AG20443 (cell line): ENCODE measurements at regions not wholly inside any gene's neighbourhood (a gene's known extent, or its start where the extent isn't known, plus 50 kb on each side); places are given as distances from the start of the nearest gene placed in this dataset.
A peak's percentile ranks its signal among the peaks of the same experiment; 100 is the strongest.

ENCODE experiments used
- DNase-seq: peaks from one replicate; pipeline ENCODE4 v3.0.0; 2012; ENCODE audit warnings: low spot score, mixed read lengths

GRCh38 chr2:8168022-8168717, 513.7 kb upstream of the ID2 start:
- DNase-seq: no peak

DNA sequence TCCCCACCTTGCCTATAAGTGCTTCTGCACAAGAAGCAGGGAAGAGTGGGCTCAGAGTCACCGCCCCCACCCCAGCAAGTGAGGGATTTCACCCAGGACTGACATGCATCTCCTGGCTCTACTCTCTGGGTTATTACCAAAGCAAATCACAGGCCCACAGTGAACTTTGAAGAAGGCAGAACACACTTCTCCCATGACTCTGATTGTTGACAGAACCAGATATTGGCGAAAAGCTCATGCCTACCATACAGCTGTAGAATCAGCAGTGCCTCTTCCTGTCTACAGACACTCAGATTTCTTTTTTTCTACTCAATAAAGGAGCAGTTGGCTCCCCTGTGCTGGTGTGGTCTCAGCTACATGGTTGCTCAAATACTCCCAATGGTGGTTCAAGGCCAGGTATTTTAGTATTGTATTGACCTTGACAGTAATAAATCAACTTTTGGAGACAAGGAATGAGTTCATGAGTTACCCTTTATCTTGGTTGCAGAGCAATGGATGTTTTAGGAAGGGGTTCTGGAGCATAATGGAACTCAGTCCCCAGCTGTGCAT, 512.9 kb upstream of the ID2 start:
- no peak for DNase-seq

DNA sequence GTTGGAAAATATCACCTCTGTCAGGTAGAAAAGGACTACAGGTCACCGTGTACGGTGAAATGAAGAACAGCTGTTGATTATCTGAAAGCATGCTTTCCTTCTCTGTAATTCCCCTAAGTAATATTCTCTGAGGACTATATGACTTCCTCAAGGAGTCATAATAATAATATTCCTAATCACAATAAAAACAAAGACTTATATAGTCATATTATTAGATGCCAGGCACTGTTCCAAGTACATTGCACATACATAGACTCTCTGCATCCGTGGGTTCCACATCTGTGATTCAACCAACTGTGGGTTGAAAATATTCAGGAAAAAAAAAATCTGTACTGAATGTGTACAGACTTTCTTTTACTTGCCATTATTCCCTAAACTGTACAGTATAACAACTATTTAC, 512.4 kb upstream of the ID2 start:
- peak; percentile 55 for DNase-seq

GRCh38 chr2:8170552-8171327, 511.1 kb upstream of the ID2 start:
- DNase-seq: no peak

DNA sequence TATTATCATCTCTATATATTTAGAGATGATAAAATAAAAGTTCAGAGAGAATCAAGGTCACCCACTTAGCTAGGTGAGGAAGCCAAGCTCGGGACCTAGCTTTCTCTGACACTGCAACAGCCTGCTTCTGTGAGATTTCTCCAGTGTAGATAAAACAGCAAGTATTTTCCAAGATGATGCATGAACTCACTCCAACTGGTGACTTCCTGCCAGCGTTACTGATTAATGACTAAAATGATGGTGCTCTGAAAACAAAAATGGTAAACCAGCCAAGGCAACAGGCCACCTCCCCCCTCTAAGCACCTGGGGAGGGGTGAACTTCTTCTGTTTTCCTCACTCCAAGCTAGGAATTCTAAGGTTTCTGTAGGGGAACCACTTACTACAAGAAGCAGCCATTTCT, 510.2 kb upstream of the ID2 start:
- DNase-seq: no peak

DNA sequence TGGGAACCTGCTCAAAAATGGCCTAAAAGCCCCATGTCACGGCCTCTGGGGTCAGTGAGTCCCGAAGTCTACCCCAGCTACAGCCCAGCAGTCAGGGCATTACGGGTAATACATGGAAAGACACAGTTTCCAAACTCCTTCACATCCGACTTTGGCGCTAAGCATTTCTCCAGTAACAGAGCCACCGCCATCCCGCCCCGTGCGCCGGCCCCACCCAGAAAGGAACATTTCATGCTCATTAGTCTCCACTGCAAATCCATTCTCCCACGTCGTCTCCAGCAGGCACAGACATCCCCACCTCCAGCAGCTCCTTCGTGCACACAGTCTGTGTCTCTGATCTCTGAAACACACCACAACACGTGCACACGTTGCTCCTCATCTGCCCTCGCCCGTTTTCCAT, 509.2 kb upstream of the ID2 start:
- DNase-seq: no peak

- no peak for DNase-seq
Measured at GRCh38 chr2:8174641-8175257, 507.1 kb upstream of the ID2 start.

- DNase-seq: no peak
Measured at GRCh38 chr2:8176887-8177286, 505.0 kb upstream of the ID2 start.

- DNase-seq: no peak
Measured at GRCh38 chr2:8177566-8177965, 504.3 kb upstream of the ID2 start.

DNA sequence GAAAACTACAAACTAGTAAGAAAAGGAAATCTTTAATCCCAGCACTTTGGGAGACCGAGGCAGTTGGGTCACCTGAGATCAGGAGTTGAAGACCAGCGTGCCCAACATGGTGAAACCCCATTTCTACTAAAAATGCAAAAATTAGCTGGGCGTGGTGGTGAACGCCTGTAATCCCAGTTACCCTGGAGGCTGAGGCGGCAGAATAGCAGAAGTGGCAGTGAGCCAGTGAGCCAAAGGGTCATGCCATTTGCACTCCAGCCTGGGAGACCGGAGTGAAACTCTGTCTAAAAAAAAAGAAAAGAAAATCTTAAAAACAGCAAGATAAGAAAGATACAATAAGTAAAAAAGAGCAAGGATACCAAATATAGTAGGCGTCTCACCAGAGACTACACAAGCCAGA, 502.9 kb upstream of the ID2 start:
- DNase-seq: no peak

GRCh38 chr2:8189316-8189715, 492.5 kb upstream of the ID2 start:
- DNase-seq: no peak

DNA sequence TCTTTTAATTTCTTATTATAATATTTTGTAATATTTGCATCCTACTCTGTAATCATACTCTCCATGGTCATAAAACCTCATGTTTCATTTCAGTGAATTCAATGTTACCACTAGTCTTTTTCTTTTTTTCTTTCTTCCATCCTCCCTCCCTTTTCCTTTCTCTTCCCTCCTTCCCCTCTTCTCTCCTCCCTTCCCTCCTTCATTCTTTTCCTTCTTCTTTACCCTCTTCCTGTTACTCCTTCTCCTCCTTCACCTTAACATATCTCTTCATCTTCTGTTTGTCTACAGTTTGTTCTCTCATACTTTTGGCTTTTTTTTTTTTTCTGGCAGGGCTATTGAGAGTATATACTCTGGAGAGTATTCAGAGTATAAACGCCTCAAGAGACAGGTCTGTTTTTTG, 491.6 kb upstream of the ID2 start:
- DNase-seq: no peak

DNA sequence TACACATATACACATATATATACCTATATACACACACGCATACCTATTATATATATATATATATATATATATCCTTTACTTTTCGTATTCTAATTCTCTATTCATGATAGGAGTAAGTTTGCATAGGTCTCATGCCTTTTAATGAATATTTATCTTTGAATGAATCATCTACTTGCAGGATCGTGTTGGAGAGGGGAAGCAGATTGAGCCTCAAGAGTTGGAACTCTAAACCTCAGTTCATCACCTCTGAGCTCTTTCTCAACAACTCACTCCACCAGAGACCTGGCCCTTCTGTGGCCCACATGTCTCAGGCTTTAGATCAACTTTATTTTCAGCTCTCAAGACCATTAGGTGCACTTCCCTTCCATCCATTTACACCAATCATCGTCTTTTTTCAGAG, 490.4 kb upstream of the ID2 start:
- no peak for DNase-seq

- DNase-seq: peak; percentile 45
Measured at GRCh38 chr2:8193146-8193545, 488.7 kb upstream of the ID2 start.

- no peak for DNase-seq
Measured at GRCh38 chr2:8193686-8194615, 487.9 kb upstream of the ID2 start.

DNA sequence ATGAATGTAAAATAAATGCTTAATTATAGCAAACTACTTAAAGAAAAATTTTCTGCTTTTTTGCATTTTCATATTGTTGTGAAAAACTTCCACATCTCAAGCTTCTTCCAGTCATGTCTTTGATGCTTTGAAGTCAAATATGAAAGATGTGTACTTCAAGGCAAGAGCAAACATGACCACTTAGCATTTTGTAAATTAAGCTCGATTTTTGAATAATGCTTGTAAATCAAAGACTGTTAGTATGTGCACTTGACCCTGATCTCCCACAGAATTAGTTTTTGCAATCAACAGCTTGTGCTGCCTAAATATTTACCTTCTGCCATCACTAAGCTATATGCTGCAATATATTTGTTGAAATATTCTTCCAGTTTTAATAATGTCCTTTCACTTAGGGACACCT, 486.1 kb upstream of the ID2 start:
- no peak for DNase-seq

DNA sequence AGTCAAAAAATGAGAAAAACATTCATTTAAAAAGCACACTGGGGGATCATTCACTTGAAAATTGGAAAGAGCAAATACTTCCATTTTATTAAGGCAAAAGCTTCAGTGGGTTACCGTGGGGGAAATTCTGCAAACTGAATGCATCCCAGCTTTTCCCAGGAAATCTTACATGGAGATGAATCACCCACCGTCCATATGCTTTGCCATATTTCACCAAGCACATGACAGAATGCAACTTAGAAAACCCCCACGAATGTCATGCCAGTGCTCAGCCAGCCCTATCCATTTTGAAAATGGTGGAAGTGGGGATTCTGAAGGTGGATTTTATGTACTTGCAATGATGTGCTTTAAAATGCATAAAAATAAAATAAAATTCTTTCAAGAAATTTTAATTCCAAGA, 485.5 kb upstream of the ID2 start:
- no peak for DNase-seq

DNA sequence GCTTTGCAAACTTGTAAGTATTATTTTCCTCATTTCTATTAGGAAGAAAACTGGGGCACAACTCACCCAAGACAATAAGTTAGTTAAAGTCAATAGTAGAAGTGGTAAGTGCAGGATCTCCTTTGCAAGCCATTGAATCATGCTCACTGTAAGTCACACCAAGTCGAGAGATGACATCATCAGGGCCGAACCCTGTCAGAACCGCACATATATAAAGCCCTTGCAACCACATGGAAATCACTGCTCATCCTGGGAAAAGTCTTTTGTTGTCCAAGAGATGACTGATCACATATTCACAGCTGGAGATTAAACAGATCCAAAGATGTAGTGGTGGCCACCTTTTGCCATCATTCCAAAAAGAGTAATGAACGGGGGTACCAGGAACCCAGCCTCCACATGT, 484.8 kb upstream of the ID2 start:
- DNase-seq: peak; percentile 38

DNA sequence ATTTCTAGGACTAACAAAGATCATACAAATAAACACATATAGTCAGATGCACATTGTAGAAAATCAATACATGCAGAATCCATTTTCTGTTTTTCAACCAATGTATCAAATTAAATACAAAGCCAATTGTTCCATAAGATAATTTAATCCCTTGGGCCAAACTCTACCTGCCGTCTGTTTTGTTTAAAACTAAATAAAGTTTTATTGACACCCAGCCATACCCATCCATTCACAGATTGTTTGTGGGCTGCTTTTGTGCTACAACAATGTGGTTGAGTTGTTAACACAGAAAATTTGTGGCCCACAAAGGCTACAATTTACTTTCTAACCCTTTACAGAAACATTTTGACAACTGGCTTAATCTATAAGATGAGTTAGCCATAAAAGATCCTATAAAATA, 484.0 kb upstream of the ID2 start:
- DNase-seq: no peak

- no peak for DNase-seq
Measured at GRCh38 chr2:8198766-8199382, 483.0 kb upstream of the ID2 start.

DNA sequence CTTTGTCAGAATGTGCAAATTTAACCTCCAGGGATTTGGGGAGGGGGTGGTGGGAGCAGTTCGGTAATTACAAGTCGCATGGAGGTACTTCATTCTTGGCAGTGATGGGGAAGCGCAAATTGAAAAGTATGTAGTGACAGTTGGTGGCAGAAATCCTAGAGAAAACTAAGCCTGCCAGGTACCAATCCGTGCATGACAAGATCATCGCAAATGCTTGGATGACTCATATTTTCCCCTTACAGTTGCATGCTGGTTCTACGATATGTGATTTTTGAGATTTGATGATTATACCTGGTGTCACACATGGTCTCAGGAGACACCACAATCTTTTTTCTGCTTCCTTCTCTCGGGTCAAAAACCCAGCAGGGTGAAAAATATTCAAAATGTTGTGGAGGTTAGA, 479.7 kb upstream of the ID2 start:
- DNase-seq: no peak

DNA sequence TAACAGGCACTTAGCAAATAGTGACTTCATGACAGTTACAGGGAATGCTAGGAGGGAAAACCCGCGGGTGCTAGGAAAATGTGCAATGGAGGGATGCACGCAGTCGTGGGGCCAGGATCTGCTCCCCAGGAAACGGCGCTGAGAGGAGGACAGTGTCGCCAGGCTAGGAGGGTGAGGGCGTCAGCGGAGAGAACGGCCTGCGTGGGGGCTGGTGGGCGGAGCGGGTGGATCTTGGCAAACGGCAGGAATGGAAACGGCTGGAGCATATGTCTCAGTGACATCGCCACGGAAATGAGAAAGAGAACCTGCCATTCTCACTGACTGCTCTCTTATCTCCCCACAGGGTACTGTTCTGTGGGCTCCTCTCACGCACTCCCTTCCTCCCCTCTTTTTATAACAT, 478.5 kb upstream of the ID2 start:
- DNase-seq: peak; percentile 63
